ENCODE measurements at regions not wholly inside any gene's neighbourhood (a gene's known extent, or its start where the extent isn't known, plus 50 kb on each side); places are given as distances from the start of the nearest gene placed in this dataset.
"Not testable (repeated sequence)": the region's sequence is repeated elsewhere in the genome, so short reads cannot be mapped to it uniquely, and the experiment has no call there.

- DNase-seq = no peak
These were observed 126.7 kb upstream of the ZNF608 start for GRCh38 chr5:124873188-124873587.

GRCh38 chr5:124873713-124874112 lies 127.3 kb upstream of the ZNF608 start:
- DNase-seq = no peak

- no peak for DNase-seq
These were observed 130.1 kb upstream of the ZNF608 start for GRCh38 chr5:124876566-124876965.

- DNase-seq = no peak
These were observed 130.5 kb upstream of the ZNF608 start for GRCh38 chr5:124876983-124877382.

GRCh38 chr5:124877501-124878146 lies 131.2 kb upstream of the ZNF608 start:
- DNase-seq = no peak

- no peak for DNase-seq
These were observed 132.3 kb upstream of the ZNF608 start for GRCh38 chr5:124878583-124879342.

- DNase-seq = no peak
These were observed 134.7 kb upstream of the ZNF608 start for GRCh38 chr5:124880903-124881697.

GRCh38 chr5:124883681-124884080 lies 137.2 kb upstream of the ZNF608 start:
- no peak for DNase-seq

- no peak for DNase-seq
These were observed 137.7 kb upstream of the ZNF608 start for GRCh38 chr5:124884114-124884513.

GRCh38 chr5:124885490-124885889 lies 139.1 kb upstream of the ZNF608 start:
- DNase-seq = no peak

GRCh38 chr5:124887223-124887622 lies 140.8 kb upstream of the ZNF608 start:
- DNase-seq = no peak

GRCh38 chr5:124888050-124888506 lies 141.6 kb upstream of the ZNF608 start:
- DNase-seq = no peak

- DNase-seq = no peak
These were observed 142.4 kb upstream of the ZNF608 start for GRCh38 chr5:124888622-124889485.

- no peak for DNase-seq
These were observed 143.0 kb upstream of the ZNF608 start for GRCh38 chr5:124889486-124889825.

- no peak for DNase-seq
These were observed 143.4 kb upstream of the ZNF608 start for GRCh38 chr5:124889850-124890249.

- DNase-seq = not testable (repeated sequence)
These were observed 144.0 kb upstream of the ZNF608 start for GRCh38 chr5:124890442-124890841.

- no peak for DNase-seq
These were observed 144.7 kb upstream of the ZNF608 start for GRCh38 chr5:124891179-124891578.

GRCh38 chr5:124892185-124892848 lies 145.9 kb upstream of the ZNF608 start:
- DNase-seq = no peak

GRCh38 chr5:124894541-124894940 lies 148.1 kb upstream of the ZNF608 start:
- no peak for DNase-seq

- DNase-seq = no peak
These were observed 148.8 kb upstream of the ZNF608 start for GRCh38 chr5:124895236-124895635.

GRCh38 chr5:124901081-124901480 lies 154.6 kb upstream of the ZNF608 start:
- no peak for DNase-seq

Measured in SW 1271 (cell line).